ENCODE measurements at regions not wholly inside any gene's neighbourhood (a gene's known extent, or its start where the extent isn't known, plus 50 kb on each side); places are given as distances from the start of the nearest gene placed in this dataset.

DNA sequence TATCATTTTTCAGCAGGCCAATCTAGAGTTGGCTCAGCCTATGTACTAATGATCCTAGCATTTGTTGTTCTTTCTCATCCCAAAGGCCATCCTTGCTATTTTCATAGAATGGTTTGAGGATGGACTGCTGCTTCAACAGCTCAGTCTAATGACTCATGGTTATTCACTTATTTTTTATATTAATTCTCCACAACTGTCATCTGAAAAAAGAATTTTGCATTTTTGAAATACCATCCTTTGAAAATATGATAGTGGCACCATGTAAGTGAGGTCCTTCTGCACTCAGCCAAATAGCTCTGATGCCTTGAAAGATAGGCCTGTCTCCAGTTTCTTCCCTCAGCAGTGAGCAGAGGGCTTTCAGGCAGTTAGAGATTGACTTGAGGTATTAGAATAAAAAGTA, 377.5 kb downstream of the LMO4 start:
- H3K36me3 ChIP-seq (ENCODE audit: control insufficient read depth, insufficient read depth, low read length) = no peaks in the 10 kb centered on the region
- no peak overlapping the region for H3K4me3 ChIP-seq (ENCODE audit: low read depth, low read length)
- H3K27me3 ChIP-seq (ENCODE audit: control insufficient read depth, insufficient read depth, low read length) = no peaks in the 10 kb centered on the region
- Mint-ChIP-seq H3K4me1 (no peaks in the 10 kb centered on the region), H3K9me3 (peaks cover 0 to 4% (median 2%) of the 10 kb centered on the region in 7 donors), H3K36me3 (no peaks in the 10 kb centered on the region), H3K27me3 (no peaks in the 10 kb centered on the region), H3K27ac (no peak overlapping the region), H3K4me3 (no peak overlapping the region)
- ATAC-seq (ENCODE audit: low read depth in 2 of 2) (no peak), DNase-seq (no peak)
- no peak overlapping the region for H3K27ac ChIP-seq (ENCODE audit: insufficient read depth, low read length, poor library complexity, severe bottlenecking)
- H3K9me3 ChIP-seq (ENCODE audit: control insufficient read depth in 2 of 2, low read length in 2 of 2) = no peaks in the 10 kb centered on the region
- H3K4me1 ChIP-seq (ENCODE audit: control insufficient read depth, insufficient read depth, low read length, poor library complexity, severe bottlenecking) = no peaks in the 10 kb centered on the region

GRCh38 chr1:87706779-87707228, 378.1 kb downstream of the LMO4 start:
- DNase-seq (no peak), ATAC-seq (ENCODE audit: low read depth in 2 of 2) (no peak)
- Mint-ChIP-seq H3K27ac (no peak overlapping the region), H3K4me1 (no peaks in the 10 kb centered on the region), H3K27me3 (no peaks in the 10 kb centered on the region), H3K9me3 (peaks cover 0 to 5% (median 2%) of the 10 kb centered on the region in 7 donors), H3K4me3 (no peak overlapping the region), H3K36me3 (no peaks in the 10 kb centered on the region)
- H3K27ac ChIP-seq (ENCODE audit: insufficient read depth, low read length, poor library complexity, severe bottlenecking) = no peak overlapping the region
- no peaks in the 10 kb centered on the region for H3K27me3 ChIP-seq (ENCODE audit: control insufficient read depth, insufficient read depth, low read length)
- H3K9me3 ChIP-seq (ENCODE audit: control insufficient read depth in 2 of 2, low read length in 2 of 2) = no peaks in the 10 kb centered on the region
- no peaks in the 10 kb centered on the region for H3K36me3 ChIP-seq (ENCODE audit: control insufficient read depth, insufficient read depth, low read length)
- no peaks in the 10 kb centered on the region for H3K4me1 ChIP-seq (ENCODE audit: control insufficient read depth, insufficient read depth, low read length, poor library complexity, severe bottlenecking)
- H3K4me3 ChIP-seq (ENCODE audit: low read depth, low read length) = no peak overlapping the region

- ATAC-seq (ENCODE audit: low read depth in 2 of 2) (no peak), DNase-seq (no peak)
- Histone ChIP-seq H3K4me3 (ENCODE audit: low read depth, low read length) (no peak overlapping the region), H3K36me3 (ENCODE audit: control insufficient read depth, insufficient read depth, low read length) (no peaks in the 10 kb centered on the region), H3K27me3 (ENCODE audit: control insufficient read depth, insufficient read depth, low read length) (no peaks in the 10 kb centered on the region), H3K27ac (ENCODE audit: insufficient read depth, low read length, poor library complexity, severe bottlenecking) (no peak overlapping the region), H3K9me3 (ENCODE audit: control insufficient read depth in 2 of 2, low read length in 2 of 2) (no peaks in the 10 kb centered on the region), H3K4me1 (ENCODE audit: control insufficient read depth, insufficient read depth, low read length, poor library complexity, severe bottlenecking) (no peaks in the 10 kb centered on the region)
- Mint-ChIP-seq H3K36me3 (no peaks in the 10 kb centered on the region), H3K27me3 (no peaks in the 10 kb centered on the region), H3K4me3 (no peak overlapping the region), H3K4me1 (no peaks in the 10 kb centered on the region), H3K9me3 (peaks cover 0 to 6% (median 0%) of the 10 kb centered on the region in 7 donors), H3K27ac (no peak overlapping the region)
Observed at GRCh38 chr1:87707411-87707810, 378.7 kb downstream of the LMO4 start.

- Histone ChIP-seq H3K4me3 (ENCODE audit: low read depth, low read length) (no peak overlapping the region), H3K27ac (ENCODE audit: insufficient read depth, low read length, poor library complexity, severe bottlenecking) (no peak overlapping the region), H3K27me3 (ENCODE audit: control insufficient read depth, insufficient read depth, low read length) (no peaks in the 10 kb centered on the region), H3K36me3 (ENCODE audit: control insufficient read depth, insufficient read depth, low read length) (no peaks in the 10 kb centered on the region), H3K9me3 (ENCODE audit: control insufficient read depth in 2 of 2, low read length in 2 of 2) (no peaks in the 10 kb centered on the region), H3K4me1 (ENCODE audit: control insufficient read depth, insufficient read depth, low read length, poor library complexity, severe bottlenecking) (no peaks in the 10 kb centered on the region)
- Mint-ChIP-seq H3K27ac (no peak overlapping the region), H3K4me1 (no peaks in the 10 kb centered on the region), H3K9me3 (peaks cover 0 to 6% (median 0%) of the 10 kb centered on the region in 7 donors), H3K27me3 (peaks cover under 1% of the 10 kb centered on the region), H3K4me3 (no peak overlapping the region), H3K36me3 (no peaks in the 10 kb centered on the region)
- no peak for DNase-seq
- no peak for ATAC-seq (ENCODE audit: low read depth in 2 of 2)
Observed at GRCh38 chr1:87712261-87713010, 383.8 kb downstream of the LMO4 start.

DNA sequence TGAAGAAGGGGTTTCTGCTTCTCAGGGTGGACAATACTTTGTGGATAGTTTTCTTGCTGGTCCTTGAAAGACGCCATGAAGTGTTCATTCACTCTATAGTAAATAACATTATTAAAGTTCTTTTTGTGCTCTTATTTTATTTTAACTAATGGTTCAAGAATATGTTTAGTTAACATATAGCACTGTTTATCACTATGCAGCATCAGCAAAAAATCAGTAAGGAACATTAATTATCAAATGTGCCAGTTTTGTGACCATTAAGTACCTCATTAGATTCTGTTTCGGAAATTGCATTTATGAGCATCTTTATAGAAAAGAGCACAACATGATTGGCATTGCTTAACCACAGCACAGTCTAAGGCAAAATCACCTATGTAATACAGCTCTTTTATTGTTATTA, 385.6 kb downstream of the LMO4 start:
- Histone ChIP-seq H3K4me3 (ENCODE audit: low read depth, low read length) (no peak overlapping the region), H3K27me3 (ENCODE audit: control insufficient read depth, insufficient read depth, low read length) (no peaks in the 10 kb centered on the region), H3K4me1 (ENCODE audit: control insufficient read depth, insufficient read depth, low read length, poor library complexity, severe bottlenecking) (no peaks in the 10 kb centered on the region), H3K36me3 (ENCODE audit: control insufficient read depth, insufficient read depth, low read length) (no peaks in the 10 kb centered on the region), H3K27ac (ENCODE audit: insufficient read depth, low read length, poor library complexity, severe bottlenecking) (no peak overlapping the region), H3K9me3 (ENCODE audit: control insufficient read depth in 2 of 2, low read length in 2 of 2) (no peaks in the 10 kb centered on the region)
- H3K4me1 Mint-ChIP-seq = no peaks in the 10 kb centered on the region
- peaks cover 0 to 6% (median 0%) of the 10 kb centered on the region in 7 donors for H3K9me3 Mint-ChIP-seq
- no peaks in the 10 kb centered on the region for H3K36me3 Mint-ChIP-seq
- peaks cover 5% of the 10 kb centered on the region for H3K27me3 Mint-ChIP-seq
- no peak for ATAC-seq (ENCODE audit: low read depth in 2 of 2)
- DNase-seq = no peak
- H3K27ac Mint-ChIP-seq = no peak overlapping the region
- no peak overlapping the region for H3K4me3 Mint-ChIP-seq

DNA sequence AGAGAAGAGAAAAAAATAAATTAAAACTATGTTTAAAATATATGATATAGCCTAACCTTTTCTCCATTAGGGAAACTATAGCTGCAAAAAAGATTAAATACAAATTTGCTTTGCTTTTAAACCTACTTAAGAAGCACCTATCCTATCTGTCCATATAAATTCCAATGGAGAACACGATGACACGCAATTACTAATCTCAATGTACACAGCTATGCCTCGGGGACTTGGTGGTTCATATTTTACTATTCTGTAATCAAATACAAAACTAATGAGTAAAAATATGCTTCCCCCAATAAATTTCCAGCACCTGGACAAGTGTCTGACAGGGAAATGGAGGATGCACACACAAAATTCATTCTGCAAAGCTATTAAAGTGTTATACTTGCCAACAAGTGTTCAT, 386.4 kb downstream of the LMO4 start:
- peaks cover 0 to 8% (median 0%) of the 10 kb centered on the region in 7 donors for H3K9me3 Mint-ChIP-seq
- no peak for ATAC-seq (ENCODE audit: low read depth in 2 of 2)
- no peaks in the 10 kb centered on the region for H3K27me3 ChIP-seq (ENCODE audit: control insufficient read depth, insufficient read depth, low read length)
- no peaks in the 10 kb centered on the region for H3K4me1 ChIP-seq (ENCODE audit: control insufficient read depth, insufficient read depth, low read length, poor library complexity, severe bottlenecking)
- no peaks in the 10 kb centered on the region for H3K36me3 ChIP-seq (ENCODE audit: control insufficient read depth, insufficient read depth, low read length)
- no peak overlapping the region for H3K4me3 ChIP-seq (ENCODE audit: low read depth, low read length)
- H3K27ac Mint-ChIP-seq = no peak overlapping the region
- H3K4me1 Mint-ChIP-seq = no peaks in the 10 kb centered on the region
- no peaks in the 10 kb centered on the region for H3K36me3 Mint-ChIP-seq
- H3K4me3 Mint-ChIP-seq = no peak overlapping the region
- peaks cover 5% of the 10 kb centered on the region for H3K27me3 Mint-ChIP-seq
- no peak overlapping the region for H3K27ac ChIP-seq (ENCODE audit: insufficient read depth, low read length, poor library complexity, severe bottlenecking)
- H3K9me3 ChIP-seq (ENCODE audit: control insufficient read depth in 2 of 2, low read length in 2 of 2) = no peaks in the 10 kb centered on the region
- no peak for DNase-seq

DNA sequence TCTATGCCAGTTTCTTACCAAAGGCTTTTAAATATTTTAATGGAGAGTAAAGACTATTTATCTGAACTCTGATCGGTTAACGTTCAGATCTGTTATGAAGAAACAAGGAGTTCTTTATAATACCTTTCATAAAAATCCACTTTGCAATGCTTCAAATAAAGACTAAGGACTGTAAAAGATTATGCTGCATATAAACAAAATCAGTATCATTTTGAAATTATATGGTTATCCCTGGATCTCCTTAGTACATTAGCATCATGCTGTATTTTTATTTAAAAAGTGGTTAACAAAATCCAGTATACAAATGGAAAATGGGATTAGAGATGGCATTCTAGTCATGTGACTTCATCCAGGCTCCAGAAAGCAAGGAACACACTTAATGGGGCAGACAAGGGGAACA, 386.8 kb downstream of the LMO4 start:
- no peaks in the 10 kb centered on the region for H3K36me3 ChIP-seq (ENCODE audit: control insufficient read depth, insufficient read depth, low read length)
- peaks cover 0 to 8% (median 0%) of the 10 kb centered on the region in 7 donors for H3K9me3 Mint-ChIP-seq
- DNase-seq (no peak), ATAC-seq (ENCODE audit: low read depth in 2 of 2) (no peak)
- H3K4me3 ChIP-seq (ENCODE audit: low read depth, low read length) = no peak overlapping the region
- H3K27ac ChIP-seq (ENCODE audit: insufficient read depth, low read length, poor library complexity, severe bottlenecking) = no peak overlapping the region
- H3K4me1 Mint-ChIP-seq = no peaks in the 10 kb centered on the region
- H3K36me3 Mint-ChIP-seq = no peaks in the 10 kb centered on the region
- H3K27me3 Mint-ChIP-seq = peaks cover 5% of the 10 kb centered on the region
- no peaks in the 10 kb centered on the region for H3K27me3 ChIP-seq (ENCODE audit: control insufficient read depth, insufficient read depth, low read length)
- no peak overlapping the region for H3K27ac Mint-ChIP-seq
- H3K9me3 ChIP-seq (ENCODE audit: control insufficient read depth in 2 of 2, low read length in 2 of 2) = no peaks in the 10 kb centered on the region
- no peaks in the 10 kb centered on the region for H3K4me1 ChIP-seq (ENCODE audit: control insufficient read depth, insufficient read depth, low read length, poor library complexity, severe bottlenecking)
- H3K4me3 Mint-ChIP-seq = no peak overlapping the region

GRCh38 chr1:87717157-87717670, 388.5 kb downstream of the LMO4 start:
- H3K9me3 Mint-ChIP-seq = peaks cover 0 to 8% (median 0%) of the 10 kb centered on the region in 7 donors
- Histone ChIP-seq H3K4me3 (ENCODE audit: low read depth, low read length) (no peak overlapping the region), H3K9me3 (ENCODE audit: control insufficient read depth in 2 of 2, low read length in 2 of 2) (no peaks in the 10 kb centered on the region), H3K4me1 (ENCODE audit: control insufficient read depth, insufficient read depth, low read length, poor library complexity, severe bottlenecking) (no peaks in the 10 kb centered on the region), H3K36me3 (ENCODE audit: control insufficient read depth, insufficient read depth, low read length) (no peaks in the 10 kb centered on the region), H3K27ac (ENCODE audit: insufficient read depth, low read length, poor library complexity, severe bottlenecking) (no peak overlapping the region), H3K27me3 (ENCODE audit: control insufficient read depth, insufficient read depth, low read length) (no peaks in the 10 kb centered on the region)
- no peak for DNase-seq
- H3K36me3 Mint-ChIP-seq = no peaks in the 10 kb centered on the region
- H3K4me1 Mint-ChIP-seq = no peaks in the 10 kb centered on the region
- ATAC-seq (ENCODE audit: low read depth in 2 of 2) = no peak
- no peak overlapping the region for H3K27ac Mint-ChIP-seq
- H3K4me3 Mint-ChIP-seq = no peak overlapping the region
- H3K27me3 Mint-ChIP-seq = peaks cover 5% of the 10 kb centered on the region

Data from CD4-positive, CD25-positive, alpha-beta regulatory T cell (primary cell).